Astrocyte (in vitro differentiated cells and primary cell): ENCODE measurements at regions not wholly inside any gene's neighbourhood (a gene's known extent, or its start where the extent isn't known, plus 50 kb on each side); places are given as distances from the start of the nearest gene placed in this dataset.

Source experiments
- DNase-seq: peaks from one replicate; pipeline ENCODE4 v3.0.0-alpha.2; 2010; ENCODE audit warnings: low read depth
- FAIRE-seq: peaks from 2 replicates; lab custom pipeline; 2011; peaks lifted over from hg19 to GRCh38; lab: Jason Lieb, UNC
- H2AFZ ChIP-seq: 2 replicates; pipeline ENCODE4 v1.6.0; 2012; ENCODE audit warnings: low read depth, low read length, inconsistent platforms
- H3K27ac ChIP-seq: 2 replicates; pipeline ENCODE4 v1.5.1; 2011; ENCODE audit warnings: low read depth, low read length, inconsistent platforms
- H3K27me3 ChIP-seq: 2 replicates; pipeline ENCODE4 v1.6.0; 2011; ENCODE audit warnings: low read length, inconsistent platforms; ENCODE audit not compliant: insufficient read depth
- H3K36me3 ChIP-seq: 2 replicates; pipeline ENCODE4 v1.5.1; 2011; ENCODE audit warnings: low read length, inconsistent platforms; ENCODE audit not compliant: insufficient read depth
- H3K4me1 ChIP-seq: 2 replicates; pipeline ENCODE4 v1.5.1; 2011; ENCODE audit warnings: low read length, inconsistent platforms; ENCODE audit not compliant: insufficient read depth
- H3K4me2 ChIP-seq: 2 replicates; pipeline ENCODE4 v1.6.0; 2012; ENCODE audit warnings: low read length, inconsistent platforms
- H3K4me3 ChIP-seq: 2 replicates; pipeline ENCODE4 v1.5.1; 2011; ENCODE audit warnings: low read depth, mild to moderate bottlenecking, low read length, inconsistent platforms; ENCODE audit not compliant: insufficient read depth
- H3K79me2 ChIP-seq: 2 replicates; pipeline ENCODE4 v1.6.0; 2012; ENCODE audit warnings: mild to moderate bottlenecking, low read length, inconsistent platforms; ENCODE audit not compliant: insufficient read depth
- H3K9ac ChIP-seq: 2 replicates; pipeline ENCODE4 v1.6.0; 2012; ENCODE audit warnings: mild to moderate bottlenecking, low read length, inconsistent platforms
- H3K9me3 ChIP-seq: 2 replicates; pipeline ENCODE4 v1.5.1; 2012; ENCODE audit warnings: low read depth, mild to moderate bottlenecking, low read length, inconsistent platforms; ENCODE audit not compliant: insufficient read depth
- H4K20me1 ChIP-seq: 2 replicates; pipeline ENCODE4 v1.6.0; 2012; ENCODE audit warnings: low read length, inconsistent platforms; ENCODE audit not compliant: insufficient read depth
- H3K27ac Mint-ChIP-seq: one replicate; pipeline ENCODE4 v1.8.0; 2021; ENCODE audit warnings: mild to moderate bottlenecking, mixed read lengths; ENCODE audit not compliant: unreplicated experiment
- H3K27me3 Mint-ChIP-seq: one replicate; pipeline ENCODE4 v1.8.0; 2021; ENCODE audit warnings: low read depth, mixed read lengths; ENCODE audit not compliant: unreplicated experiment
- H3K36me3 Mint-ChIP-seq: one replicate; pipeline ENCODE4 v1.8.0; 2021; ENCODE audit warnings: low read depth, mixed read lengths; ENCODE audit not compliant: unreplicated experiment
- H3K4me1 Mint-ChIP-seq: one replicate; pipeline ENCODE4 v1.8.0; 2021; ENCODE audit warnings: low read depth, mixed read lengths; ENCODE audit not compliant: unreplicated experiment
- H3K4me3 Mint-ChIP-seq: one replicate; pipeline ENCODE4 v1.8.0; 2021; ENCODE audit warnings: mild to moderate bottlenecking, moderate library complexity, mixed read lengths; ENCODE audit not compliant: unreplicated experiment
- H3K9me3 Mint-ChIP-seq: one replicate; pipeline ENCODE4 v1.8.0; 2021; ENCODE audit warnings: mild to moderate bottlenecking, mixed read lengths; ENCODE audit not compliant: unreplicated experiment
- CTCF ChIP-seq: IDR thresholded peaks from 2 replicates; pipeline ENCODE4 v1.5.1; 2011; ENCODE audit warnings: low read depth, mild to moderate bottlenecking, inconsistent platforms, low read length, moderate library complexity; ENCODE audit not compliant: insufficient read depth
- EZH2 ChIP-seq: IDR thresholded peaks from 2 replicates; pipeline ENCODE4 v1.6.1; 2012; ENCODE audit warnings: mild to moderate bottlenecking, low read length, inconsistent platforms; ENCODE audit not compliant: insufficient read depth

DNA sequence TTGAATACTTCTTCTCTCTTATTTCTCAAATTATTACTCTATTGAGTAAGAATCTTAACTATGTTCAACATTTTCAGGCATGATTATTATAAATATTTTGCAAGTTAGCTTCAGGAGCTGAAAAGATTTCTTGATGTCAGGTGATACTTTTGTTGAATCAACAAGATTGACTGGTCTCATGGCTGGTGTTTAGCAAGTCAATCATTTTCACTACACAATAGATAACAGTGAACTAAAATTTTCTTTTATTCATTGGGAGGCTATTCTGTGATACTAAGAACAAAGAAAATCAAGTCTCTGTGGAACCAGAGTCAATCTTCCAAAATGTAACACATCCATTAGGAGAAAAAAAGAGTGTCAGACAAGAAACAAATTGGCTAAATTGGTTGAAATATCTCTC, 476.7 kb downstream of the CNTN3 start:
- Mint-ChIP-seq H3K36me3 (no peaks in the 10 kb centered on the region), H3K9me3 (no peaks in the 10 kb centered on the region), H3K27me3 (no peaks in the 10 kb centered on the region), H3K27ac (no peak overlapping the region), H3K4me1 (no peaks in the 10 kb centered on the region), H3K4me3 (no peak overlapping the region)
- Histone ChIP-seq H2AFZ (no peak overlapping the region), H3K9me3 (no peaks in the 10 kb centered on the region), H3K27me3 (no peaks in the 10 kb centered on the region), H3K79me2 (no peaks in the 10 kb centered on the region), H3K27ac (no peak overlapping the region), H3K4me2 (no peak overlapping the region), H4K20me1 (no peaks in the 10 kb centered on the region), H3K36me3 (no peaks in the 10 kb centered on the region), H3K4me3 (no peak overlapping the region), H3K9ac (no peak overlapping the region), H3K4me1 (no peaks in the 10 kb centered on the region)
- FAIRE-seq = no peak
- no peak for DNase-seq
- TF ChIP-seq CTCF = no peak
- no peak for TF ChIP-seq EZH2

DNA sequence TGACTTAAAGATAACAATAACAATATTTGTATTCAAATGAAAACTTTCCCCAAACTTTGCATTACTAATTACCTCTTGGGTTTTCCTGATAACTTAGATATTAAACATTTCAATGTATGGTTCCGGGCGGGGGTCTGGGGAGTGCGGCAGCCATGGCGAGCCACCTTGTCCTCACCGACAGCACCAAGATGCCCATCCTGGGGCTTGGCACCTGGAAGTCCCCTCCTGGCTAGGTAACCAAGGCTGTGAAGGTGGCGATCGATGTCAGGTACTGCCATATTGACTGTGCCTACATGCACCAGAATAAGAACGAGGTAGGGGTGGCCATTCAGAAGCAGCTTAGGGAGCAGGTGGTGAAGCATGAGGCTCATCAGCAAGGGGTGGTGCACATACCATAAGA, 478.7 kb downstream of the CNTN3 start:
- no peak for FAIRE-seq

More for the DNA sequence above, 478.7 kb downstream of the CNTN3 start:
- H3K27me3 Mint-ChIP-seq = no peaks in the 10 kb centered on the region
- no peaks in the 10 kb centered on the region for H3K36me3 Mint-ChIP-seq
- Histone ChIP-seq H3K27ac (no peak overlapping the region), H2AFZ (no peak overlapping the region), H3K36me3 (no peaks in the 10 kb centered on the region), H3K27me3 (no peaks in the 10 kb centered on the region), H3K4me2 (no peak overlapping the region), H4K20me1 (no peaks in the 10 kb centered on the region), H3K9me3 (no peaks in the 10 kb centered on the region), H3K79me2 (no peaks in the 10 kb centered on the region), H3K4me1 (no peaks in the 10 kb centered on the region), H3K4me3 (no peak overlapping the region), H3K9ac (no peak overlapping the region)
- no peak overlapping the region for H3K4me3 Mint-ChIP-seq
- no peak overlapping the region for H3K27ac Mint-ChIP-seq
- TF ChIP-seq EZH2 (no peak), CTCF (no peak)
- no peaks in the 10 kb centered on the region for H3K4me1 Mint-ChIP-seq
- H3K9me3 Mint-ChIP-seq = peaks cover 2% of the 10 kb centered on the region
- no peak for DNase-seq
